Right renal pelvis (tissue), 4 donors: ENCODE measurements at regions not wholly inside any gene's neighbourhood (a gene's known extent, or its start where the extent isn't known, plus 50 kb on each side); places are given as distances from the start of the nearest gene placed in this dataset.
"Not testable (repeated sequence)": the region's sequence is repeated elsewhere in the genome, so short reads cannot be mapped to it uniquely, and the experiment has no call there.

Experiments
- DNase-seq, 4 donors: peaks; one replicate each; pipeline ENCODE4 v3.0.0-alpha.2; 2013; ENCODE audit warnings: low read depth in 4 of 4, low spot score in 3 of 4, missing footprints in 1 of 4

- no peak for DNase-seq
Measured at GRCh38 chr6:170068496-170068895, 222.4 kb downstream of the DLL1 start.

DNA sequence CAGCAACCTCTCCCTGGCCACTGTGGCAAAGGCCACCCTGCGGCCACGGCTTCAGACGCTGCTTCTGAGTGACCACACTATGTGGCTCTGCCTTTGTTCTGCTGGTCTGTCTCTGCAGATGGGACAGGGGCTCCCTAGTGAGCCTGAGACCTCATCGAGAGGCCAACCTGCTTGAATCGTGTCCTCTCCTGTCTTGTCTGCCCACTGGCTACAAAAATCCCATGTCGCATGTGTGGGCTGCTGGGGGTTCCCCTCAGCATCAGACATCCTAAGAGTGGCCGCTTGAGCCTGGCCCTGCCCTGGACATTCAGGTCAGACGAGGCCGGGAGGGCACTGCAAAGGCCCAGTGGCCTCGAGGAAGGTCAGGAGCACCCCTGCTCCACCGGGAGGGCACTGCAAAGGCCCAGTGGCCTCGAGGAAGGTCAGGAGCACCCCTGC, 222.9 kb downstream of the DLL1 start:
- DNase-seq = no peak

DNA sequence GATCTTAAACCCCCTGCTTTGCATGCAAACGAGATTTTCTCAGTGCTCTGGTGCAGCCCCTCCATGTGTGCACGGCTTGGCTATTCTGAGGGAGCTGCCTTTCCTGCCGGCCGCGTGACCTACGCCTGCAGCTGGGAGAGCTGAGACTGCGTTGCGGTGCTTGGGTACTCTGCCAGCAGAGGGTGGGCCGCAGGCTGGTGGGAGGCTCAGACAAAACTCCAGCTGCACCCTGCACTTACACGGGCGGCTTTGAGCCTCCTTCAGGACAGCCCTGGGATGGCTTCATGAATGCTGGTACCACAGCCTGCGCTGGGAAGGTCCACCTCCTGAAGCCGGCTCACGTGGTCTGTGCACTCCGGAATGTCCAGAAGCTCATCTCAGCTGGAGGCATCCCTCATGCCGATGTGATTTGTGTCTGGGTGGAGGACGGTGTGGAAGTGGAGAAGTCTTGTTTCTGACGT, 223.7 kb downstream of the DLL1 start:
- DNase-seq = no peak

- no peak for DNase-seq
Measured at GRCh38 chr6:170066679-170067078, 224.2 kb downstream of the DLL1 start.

GRCh38 chr6:170063851-170064602, 226.9 kb downstream of the DLL1 start:
- peak in 1 of 4 donors; percentile 23 for DNase-seq

- DNase-seq = no peak
Measured at GRCh38 chr6:170063431-170063830, 227.4 kb downstream of the DLL1 start.

- DNase-seq = no peak
Measured at GRCh38 chr6:170062915-170063241, 228.0 kb downstream of the DLL1 start.

DNA sequence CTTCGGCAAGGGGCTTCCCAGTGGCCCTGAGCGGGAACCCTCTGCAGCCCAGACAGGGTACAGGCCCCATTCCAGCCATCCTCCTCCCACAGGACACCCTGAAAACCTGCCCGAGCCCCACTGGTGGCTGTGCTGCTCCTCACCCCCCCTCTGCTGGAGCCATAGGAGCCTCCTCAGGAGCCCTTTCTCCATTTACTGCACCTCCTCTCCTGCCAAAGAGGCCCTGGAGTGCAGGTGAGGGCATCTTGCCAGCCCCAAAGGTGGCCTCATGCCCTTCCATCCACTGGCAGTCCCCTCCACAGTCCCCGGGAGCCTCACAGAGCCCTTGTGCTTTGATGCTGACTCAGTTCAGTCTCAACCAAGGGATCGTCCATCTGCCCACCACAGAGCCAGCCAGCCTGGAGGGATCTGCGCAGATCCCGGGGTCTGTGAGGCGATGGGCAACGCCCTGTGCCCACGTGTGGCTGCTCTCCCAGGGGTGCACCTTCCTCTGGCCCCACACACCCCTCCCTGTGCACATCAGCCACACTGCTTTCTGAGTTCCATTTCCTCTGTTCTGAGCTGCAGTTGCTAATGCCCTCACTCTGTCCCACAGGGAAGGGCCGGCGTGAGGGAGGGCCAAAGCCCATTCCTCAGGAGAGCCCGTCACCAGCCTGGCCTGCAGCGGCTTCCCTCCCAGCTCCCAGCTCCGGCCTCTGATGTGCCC, 228.5 kb downstream of the DLL1 start:
- no peak for DNase-seq

DNA sequence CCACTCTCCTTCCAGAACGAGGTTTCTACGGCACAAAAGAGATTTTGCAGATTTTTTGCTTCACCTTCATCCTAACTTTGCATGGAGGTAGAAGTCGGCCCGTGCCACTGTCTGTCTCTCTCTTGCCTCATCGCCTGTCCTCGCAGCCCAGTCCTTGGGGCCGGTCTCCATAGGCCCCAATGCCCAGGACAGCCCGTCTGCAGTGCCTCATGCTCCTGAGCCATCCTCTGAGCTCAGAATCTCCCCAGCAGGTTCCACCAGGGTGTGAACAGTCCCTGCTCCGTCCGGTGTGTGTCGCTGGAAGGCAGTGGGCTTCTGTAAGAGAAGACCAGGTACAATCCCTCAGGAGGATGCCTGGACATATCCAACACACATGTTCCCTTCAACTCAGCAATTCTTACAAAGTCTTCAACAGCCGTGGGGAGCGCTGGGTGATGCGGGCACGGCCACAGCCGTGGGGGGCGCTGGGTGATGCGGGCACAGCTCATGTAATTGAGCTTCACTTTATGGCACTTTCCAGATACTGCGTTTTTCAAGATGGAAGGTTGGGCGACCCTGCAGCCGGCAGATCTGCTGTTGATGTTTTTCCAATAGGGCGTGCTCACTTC, 231.9 kb downstream of the DLL1 start:
- no peak for DNase-seq

- DNase-seq = no peak
Measured at GRCh38 chr6:170057961-170058877, 232.7 kb downstream of the DLL1 start.

DNA sequence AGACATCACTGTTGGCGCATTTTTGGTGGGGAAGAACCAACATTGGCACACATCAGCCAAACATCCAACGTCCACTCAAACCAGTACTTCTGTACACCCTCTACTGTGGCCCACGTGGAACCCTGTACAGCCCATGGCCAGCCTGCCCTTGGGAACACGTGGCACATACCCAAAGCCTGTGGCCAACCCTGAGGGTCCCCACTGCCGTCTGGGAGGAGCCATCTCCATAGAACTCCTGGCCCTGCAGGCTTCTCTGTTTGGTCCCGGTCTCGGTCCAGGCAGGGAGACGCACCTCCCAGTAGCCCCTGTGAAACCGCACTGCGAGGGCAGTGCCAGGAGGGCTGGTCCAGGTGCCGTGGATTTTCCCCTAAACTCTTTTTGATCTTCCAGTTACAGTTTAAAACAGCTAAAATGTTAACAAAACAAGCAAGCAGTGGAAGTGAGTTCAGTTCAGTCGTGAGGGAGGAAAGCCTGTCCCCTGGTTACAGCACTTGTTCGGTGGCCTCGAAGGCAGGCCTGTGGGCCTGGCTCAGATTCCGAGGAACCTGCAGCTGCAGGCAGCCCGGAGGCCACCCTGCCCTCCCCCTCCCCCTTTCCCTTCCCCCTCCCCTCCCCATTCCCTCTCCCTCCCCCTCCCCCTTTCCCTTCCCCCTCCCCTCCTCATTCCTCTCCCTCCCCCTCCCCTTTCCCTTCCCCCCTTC, 233.7 kb downstream of the DLL1 start:
- DNase-seq = no peak

DNA sequence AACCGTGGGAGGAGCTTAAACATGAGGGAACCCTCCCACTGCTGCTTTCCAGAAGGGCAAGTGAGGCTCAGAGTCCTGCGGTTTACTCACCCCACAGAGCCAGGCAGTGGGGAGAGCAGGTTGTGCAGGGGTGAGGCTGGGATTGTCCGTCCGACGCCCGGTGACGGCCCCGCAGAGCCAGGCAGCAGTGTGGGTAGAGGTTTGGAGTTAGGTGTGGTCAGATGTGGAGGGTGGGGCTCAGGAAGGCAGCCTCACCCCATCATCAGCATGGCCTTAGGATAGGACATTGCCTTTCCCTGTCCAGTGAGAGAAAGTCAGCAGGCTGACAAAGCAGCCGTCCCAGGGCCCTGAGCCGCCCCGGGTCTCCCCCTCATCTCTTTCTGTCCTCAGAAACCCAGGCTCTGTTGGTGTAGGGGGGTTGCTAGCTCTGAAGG, 234.6 kb downstream of the DLL1 start:
- no peak for DNase-seq

DNA sequence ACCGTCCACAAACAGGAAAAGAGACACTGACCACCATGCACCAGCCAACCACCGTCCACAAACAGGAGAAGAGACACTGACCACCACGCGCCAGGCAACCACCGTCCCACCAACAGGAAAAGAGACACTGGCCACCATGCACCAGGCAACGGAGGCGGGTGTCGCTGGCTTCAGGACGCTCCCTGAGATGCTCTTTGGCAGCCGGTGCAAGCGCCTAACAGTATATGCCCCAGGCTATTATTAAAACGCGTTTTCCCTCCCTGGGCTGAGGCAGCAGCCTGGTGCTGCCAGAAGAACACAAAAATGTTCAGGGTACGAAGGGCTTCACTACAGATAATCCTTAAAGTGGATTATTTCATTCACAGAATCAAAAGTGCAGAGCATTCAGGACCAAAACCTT, 235.1 kb downstream of the DLL1 start:
- DNase-seq = not testable (repeated sequence)

GRCh38 chr6:170053966-170054661, 236.8 kb downstream of the DLL1 start:
- DNase-seq = no peak

DNA sequence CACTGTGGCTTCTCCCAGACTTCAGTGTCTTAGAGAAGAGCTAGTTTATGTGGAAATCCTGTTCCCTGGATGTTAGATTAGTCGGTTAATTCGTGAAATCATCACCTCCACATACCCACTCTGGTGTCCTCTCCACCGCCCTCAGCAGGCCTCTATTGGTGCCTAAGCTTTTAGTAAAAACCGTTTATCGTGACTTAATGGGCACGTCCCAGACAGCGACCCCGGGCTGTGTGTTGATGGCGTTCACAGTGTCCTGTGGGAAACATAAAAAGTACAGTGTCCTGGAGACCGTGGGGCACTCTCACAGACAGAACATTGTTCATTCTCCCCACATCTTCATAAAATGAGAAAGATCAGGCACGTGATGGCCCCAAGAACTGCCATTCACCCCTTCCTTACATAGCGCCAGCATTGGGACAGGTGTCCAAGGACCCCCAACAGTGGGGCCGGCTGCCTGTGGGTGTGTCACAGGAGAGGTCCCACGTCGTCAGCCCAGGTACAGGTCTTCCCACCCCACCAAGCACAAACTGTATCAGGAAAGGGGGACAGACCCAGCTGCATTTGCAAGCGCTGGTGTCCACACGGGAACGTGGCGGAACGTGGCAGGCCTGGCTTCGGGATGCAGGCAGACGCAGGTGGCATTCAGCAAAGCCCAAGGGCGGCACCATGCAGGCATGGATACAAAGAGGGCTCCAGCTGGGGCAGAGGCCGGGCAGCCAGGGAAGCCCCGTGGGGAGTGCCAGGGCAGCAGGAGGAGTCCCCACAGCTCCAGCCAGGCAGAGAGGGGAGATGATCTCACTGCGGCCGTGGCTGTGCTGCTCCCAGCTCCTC, 237.7 kb downstream of the DLL1 start:
- DNase-seq = no peak

DNA sequence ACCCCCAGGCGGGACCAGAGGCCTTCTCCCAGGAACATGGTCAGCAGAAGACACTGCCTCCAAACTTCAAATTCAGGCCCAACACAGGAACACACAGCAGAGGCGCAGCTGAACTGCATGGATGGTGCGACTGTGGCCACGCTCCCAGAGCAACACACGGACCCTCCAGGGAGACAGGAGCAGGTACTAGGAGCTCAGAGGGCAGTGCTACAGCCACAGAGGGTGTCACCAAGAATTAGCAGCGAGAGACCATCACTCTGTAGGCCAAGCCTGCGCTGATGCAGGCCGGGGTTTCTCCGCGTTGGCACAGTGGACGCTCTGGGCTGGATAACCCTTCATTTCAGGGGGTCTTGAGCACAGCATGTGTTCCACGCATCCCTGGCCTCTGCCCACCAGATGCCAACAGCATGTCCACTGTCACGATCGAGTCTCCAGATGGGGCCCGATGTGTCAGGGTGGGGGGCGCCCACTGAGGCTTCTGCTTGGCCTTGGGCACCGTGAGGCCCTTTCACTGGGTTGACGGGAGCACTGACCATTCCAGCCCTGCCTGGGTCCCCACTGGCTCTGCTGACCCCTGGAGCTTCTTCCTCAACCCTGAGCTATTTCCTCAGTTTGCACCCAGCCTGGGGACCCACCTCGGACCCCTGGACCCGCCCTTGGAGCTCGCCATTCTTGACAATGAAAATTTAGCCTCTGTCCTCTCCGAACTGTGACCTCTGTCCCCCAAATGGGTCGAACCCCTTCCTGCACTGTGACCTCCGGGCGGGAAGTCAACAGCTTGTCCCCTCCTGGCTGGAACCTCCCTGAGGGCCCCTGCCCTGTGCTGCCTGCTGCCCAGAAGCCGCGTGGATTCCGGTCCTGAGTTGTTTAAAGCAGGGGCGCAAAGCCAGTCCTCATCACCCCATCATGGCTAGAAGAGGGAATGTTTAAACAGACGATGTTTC, 239.4 kb downstream of the DLL1 start:
- no peak for DNase-seq

DNA sequence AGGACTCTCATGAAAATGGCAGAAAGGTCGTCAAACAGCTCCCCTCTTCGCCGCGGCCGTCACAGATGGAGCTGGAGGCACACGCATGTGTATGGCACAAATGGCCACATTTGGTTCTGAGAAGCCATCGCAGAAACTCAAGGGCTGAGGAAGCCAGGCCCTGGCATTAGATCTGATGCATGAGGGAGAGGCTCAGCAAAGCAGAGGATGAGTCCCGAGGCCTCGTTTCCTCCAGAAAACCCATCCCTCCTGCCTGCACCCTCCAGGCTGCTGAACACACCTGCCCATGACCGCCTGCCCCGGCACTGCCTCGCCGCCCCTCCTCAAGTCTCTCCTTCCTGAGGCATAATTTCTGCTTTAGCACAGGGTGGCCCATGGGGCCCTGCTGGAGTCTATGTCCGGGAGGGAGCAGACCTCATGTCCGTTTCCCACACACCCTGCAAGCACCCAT, 240.3 kb downstream of the DLL1 start:
- DNase-seq = no peak
